ENCODE measurements at regions not wholly inside any gene's neighbourhood (a gene's known extent, or its start where the extent isn't known, plus 50 kb on each side); places are given as distances from the start of the nearest gene placed in this dataset.

DNA sequence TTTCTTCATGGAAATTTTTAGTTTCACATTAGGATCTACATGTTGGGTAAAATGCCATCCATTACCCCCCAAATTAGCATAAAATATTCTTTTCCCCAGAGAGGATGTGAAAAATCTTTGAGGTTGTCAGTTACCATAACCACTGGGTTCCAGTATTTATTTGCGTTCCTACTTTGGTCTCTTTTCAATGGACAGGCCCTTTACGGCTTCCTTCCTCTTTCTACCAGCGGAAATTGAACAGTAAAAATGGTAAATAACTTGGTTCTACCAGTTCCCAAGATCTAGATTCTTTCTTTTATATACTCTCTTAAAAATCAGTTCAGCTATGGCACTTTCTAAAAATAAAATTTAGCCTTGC lies 169.2 kb upstream of the APCDD1 start:
- TF ChIP-seq, protein P1, sequence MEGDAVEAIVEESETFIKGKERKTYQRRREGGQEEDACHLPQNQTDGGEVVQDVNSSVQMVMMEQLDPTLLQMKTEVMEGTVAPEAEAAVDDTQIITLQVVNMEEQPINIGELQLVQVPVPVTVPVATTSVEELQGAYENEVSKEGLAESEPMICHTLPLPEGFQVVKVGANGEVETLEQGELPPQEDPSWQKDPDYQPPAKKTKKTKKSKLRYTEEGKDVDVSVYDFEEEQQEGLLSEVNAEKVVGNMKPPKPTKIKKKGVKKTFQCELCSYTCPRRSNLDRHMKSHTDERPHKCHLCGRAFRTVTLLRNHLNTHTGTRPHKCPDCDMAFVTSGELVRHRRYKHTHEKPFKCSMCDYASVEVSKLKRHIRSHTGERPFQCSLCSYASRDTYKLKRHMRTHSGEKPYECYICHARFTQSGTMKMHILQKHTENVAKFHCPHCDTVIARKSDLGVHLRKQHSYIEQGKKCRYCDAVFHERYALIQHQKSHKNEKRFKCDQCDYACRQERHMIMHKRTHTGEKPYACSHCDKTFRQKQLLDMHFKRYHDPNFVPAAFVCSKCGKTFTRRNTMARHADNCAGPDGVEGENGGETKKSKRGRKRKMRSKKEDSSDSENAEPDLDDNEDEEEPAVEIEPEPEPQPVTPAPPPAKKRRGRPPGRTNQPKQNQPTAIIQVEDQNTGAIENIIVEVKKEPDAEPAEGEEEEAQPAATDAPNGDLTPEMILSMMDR (IDR thresholded peaks at IDR 0.05; ENCODE audit: poor library complexity, severe bottlenecking) = no peak
- TF ChIP-seq, protein P2, sequence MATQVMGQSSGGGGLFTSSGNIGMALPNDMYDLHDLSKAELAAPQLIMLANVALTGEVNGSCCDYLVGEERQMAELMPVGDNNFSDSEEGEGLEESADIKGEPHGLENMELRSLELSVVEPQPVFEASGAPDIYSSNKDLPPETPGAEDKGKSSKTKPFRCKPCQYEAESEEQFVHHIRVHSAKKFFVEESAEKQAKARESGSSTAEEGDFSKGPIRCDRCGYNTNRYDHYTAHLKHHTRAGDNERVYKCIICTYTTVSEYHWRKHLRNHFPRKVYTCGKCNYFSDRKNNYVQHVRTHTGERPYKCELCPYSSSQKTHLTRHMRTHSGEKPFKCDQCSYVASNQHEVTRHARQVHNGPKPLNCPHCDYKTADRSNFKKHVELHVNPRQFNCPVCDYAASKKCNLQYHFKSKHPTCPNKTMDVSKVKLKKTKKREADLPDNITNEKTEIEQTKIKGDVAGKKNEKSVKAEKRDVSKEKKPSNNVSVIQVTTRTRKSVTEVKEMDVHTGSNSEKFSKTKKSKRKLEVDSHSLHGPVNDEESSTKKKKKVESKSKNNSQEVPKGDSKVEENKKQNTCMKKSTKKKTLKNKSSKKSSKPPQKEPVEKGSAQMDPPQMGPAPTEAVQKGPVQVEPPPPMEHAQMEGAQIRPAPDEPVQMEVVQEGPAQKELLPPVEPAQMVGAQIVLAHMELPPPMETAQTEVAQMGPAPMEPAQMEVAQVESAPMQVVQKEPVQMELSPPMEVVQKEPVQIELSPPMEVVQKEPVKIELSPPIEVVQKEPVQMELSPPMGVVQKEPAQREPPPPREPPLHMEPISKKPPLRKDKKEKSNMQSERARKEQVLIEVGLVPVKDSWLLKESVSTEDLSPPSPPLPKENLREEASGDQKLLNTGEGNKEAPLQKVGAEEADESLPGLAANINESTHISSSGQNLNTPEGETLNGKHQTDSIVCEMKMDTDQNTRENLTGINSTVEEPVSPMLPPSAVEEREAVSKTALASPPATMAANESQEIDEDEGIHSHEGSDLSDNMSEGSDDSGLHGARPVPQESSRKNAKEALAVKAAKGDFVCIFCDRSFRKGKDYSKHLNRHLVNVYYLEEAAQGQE (IDR thresholded peaks at IDR 0.05; ENCODE audit: borderline replicate concordance) = no peak
